BE2C (cell line): ENCODE measurements at regions not wholly inside any gene's neighbourhood (a gene's known extent, or its start where the extent isn't known, plus 50 kb on each side); places are given as distances from the start of the nearest gene placed in this dataset.

Experiments used
- DNase-seq: peaks from one replicate; pipeline ENCODE4 v3.0.0-alpha.2; 2020
- H3K27me3 ChIP-seq: fragments of 250-450 bp; sonication (Bioruptor Pico); 2 replicates; pipeline ENCODE4 v1.5.1; 2020; ENCODE audit warnings: mild to moderate bottlenecking
- H3K36me3 ChIP-seq: fragments of 250-450 bp; sonication (Bioruptor Pico); 2 replicates; pipeline ENCODE4 v1.5.1; 2020; ENCODE audit warnings: mild to moderate bottlenecking
- H3K4me1 ChIP-seq: fragments of 250-450 bp; sonication (Bioruptor Pico); 2 replicates; pipeline ENCODE4 v1.5.1; 2020
- H3K4me3 ChIP-seq: 2 replicates; pipeline ENCODE4 v1.5.1; 2011; ENCODE audit warnings: low read depth, low read length
- H3K9me3 ChIP-seq: fragments of 250-450 bp; sonication (Bioruptor Pico); 2 replicates; pipeline ENCODE4 v1.5.1; 2020
- TF ChIP-seq, protein P1 (sequence below): IDR thresholded peaks from 2 replicates; pipeline ENCODE4 v1.5.1; 2012; ENCODE audit warnings: mild to moderate bottlenecking, low read depth, low read length

GRCh38 chr6:33935439-33936080, 131.8 kb upstream of the MLN start:
- Histone ChIP-seq H3K27me3 (no peaks in the 10 kb centered on the region), H3K4me1 (no peaks in the 10 kb centered on the region), H3K4me3 (no peak overlapping the region), H3K9me3 (no peaks in the 10 kb centered on the region), H3K36me3 (no peaks in the 10 kb centered on the region)
- DNase-seq = peak; percentile 52
- TF ChIP-seq, protein P1, sequence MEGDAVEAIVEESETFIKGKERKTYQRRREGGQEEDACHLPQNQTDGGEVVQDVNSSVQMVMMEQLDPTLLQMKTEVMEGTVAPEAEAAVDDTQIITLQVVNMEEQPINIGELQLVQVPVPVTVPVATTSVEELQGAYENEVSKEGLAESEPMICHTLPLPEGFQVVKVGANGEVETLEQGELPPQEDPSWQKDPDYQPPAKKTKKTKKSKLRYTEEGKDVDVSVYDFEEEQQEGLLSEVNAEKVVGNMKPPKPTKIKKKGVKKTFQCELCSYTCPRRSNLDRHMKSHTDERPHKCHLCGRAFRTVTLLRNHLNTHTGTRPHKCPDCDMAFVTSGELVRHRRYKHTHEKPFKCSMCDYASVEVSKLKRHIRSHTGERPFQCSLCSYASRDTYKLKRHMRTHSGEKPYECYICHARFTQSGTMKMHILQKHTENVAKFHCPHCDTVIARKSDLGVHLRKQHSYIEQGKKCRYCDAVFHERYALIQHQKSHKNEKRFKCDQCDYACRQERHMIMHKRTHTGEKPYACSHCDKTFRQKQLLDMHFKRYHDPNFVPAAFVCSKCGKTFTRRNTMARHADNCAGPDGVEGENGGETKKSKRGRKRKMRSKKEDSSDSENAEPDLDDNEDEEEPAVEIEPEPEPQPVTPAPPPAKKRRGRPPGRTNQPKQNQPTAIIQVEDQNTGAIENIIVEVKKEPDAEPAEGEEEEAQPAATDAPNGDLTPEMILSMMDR = no peak

DNA sequence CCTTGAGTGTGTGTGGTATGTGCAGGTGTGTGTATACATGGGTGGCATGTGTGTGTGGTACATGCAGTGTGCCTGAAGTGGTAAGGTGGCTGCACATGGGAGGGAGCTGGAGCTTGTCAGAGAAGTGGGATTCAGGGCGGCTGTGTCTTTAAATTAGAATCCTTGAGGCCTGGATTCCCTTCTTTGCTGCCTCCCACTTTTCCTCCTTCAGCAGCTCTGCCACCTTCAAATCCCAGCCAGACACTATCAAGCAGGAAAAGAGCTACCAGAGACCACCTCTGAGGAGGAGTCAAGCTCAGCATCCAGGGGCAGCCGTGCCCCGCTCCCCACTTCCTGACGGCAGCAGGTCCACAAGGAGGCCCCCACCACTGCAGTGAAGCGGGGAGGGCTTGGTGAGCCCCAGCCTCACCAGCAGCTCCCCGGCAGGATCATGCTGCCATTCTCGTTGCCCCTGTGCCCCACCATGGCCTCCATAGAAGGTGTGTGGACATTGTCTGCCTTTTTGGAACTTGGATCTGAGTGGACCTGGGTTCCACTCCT, 131.0 kb upstream of the MLN start:
- DNase-seq = no peak
- Histone ChIP-seq H3K36me3 (no peaks in the 10 kb centered on the region), H3K4me3 (no peak overlapping the region), H3K4me1 (no peaks in the 10 kb centered on the region), H3K27me3 (no peaks in the 10 kb centered on the region), H3K9me3 (no peaks in the 10 kb centered on the region)
- TF ChIP-seq, protein P1 = no peak

DNA sequence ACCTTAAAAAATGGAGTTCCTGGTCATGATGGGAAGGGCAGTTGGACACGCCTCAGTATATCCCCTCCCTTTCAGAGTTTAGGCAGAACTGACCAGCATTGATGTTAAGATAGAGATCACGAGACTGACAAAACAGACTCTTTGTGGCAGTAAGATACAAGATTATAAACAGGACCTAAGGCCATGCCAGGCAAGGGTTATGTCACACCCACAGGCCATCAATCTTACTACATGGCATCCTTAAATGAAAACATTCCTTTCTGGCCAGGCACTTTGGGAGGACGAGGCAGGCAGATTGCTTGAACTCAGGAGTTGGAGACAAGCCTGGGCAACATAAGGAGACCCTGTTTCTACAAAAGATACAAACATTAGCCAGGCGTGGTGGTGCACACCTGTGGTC, 129.3 kb upstream of the MLN start:
- no peaks in the 10 kb centered on the region for H3K9me3 ChIP-seq
- TF ChIP-seq, protein P1 = no peak
- H3K27me3 ChIP-seq = no peaks in the 10 kb centered on the region
- DNase-seq = no peak
- H3K4me1 ChIP-seq = no peaks in the 10 kb centered on the region
- no peaks in the 10 kb centered on the region for H3K36me3 ChIP-seq
- H3K4me3 ChIP-seq = no peak overlapping the region

DNA sequence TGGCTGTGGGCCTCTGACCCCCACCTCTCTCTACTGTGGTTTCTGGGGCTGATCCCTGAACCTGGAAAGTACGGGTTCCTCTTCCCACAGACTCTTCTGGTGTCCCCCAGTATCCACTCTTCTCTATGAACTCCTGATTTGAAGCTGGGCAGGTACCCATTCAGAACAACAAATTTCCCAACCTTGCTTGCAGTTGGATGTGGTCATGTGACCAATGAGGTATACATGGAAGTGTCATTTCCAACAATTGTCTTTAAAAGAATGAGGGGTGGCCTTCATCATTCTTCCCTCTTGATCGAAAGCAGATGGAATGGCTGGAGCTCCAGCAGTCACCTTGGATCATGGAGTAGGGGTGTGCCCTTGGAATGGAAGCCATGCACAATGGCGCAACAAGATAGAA, 128.0 kb upstream of the MLN start:
- TF ChIP-seq, protein P1 = no peak
- Histone ChIP-seq H3K27me3 (no peaks in the 10 kb centered on the region), H3K4me3 (no peak overlapping the region), H3K4me1 (no peaks in the 10 kb centered on the region), H3K36me3 (no peaks in the 10 kb centered on the region), H3K9me3 (no peaks in the 10 kb centered on the region)
- DNase-seq = no peak

DNA sequence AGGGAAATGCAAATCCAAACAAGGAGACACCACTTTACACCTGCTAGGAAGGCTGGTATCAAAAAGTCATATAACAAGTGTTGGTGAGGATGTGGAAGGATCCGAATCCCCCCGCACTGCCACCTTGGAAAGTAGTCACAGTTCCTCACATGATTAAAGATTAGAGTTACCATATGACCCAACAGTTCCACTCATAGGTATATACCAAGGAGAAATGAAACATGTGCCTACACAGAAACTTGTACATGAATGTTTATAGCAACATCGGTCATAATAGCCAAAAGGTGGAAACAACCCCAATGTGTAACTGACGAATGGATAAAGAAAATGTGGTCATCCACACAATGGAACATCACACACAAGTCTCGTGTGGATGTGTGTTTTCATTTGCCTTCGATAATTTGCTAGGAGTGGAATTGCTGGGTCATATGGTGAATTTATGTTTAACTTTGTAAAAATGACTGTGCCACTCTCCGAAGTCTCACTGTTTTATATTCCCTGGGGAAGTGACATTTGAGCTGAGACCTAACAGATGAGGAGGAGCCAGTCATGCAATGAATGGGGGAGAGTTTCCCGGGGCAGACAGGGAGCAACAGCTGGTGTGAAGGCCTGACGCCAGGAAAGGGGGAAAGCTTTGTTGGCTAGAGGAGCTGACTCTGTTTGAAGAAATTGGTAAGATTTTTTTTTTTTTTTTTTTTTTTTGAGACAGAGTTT, 125.9 kb upstream of the MLN start:
- H3K27me3 ChIP-seq = no peaks in the 10 kb centered on the region
- DNase-seq = no peak
- TF ChIP-seq, protein P1 = no peak
- no peaks in the 10 kb centered on the region for H3K4me1 ChIP-seq
- H3K36me3 ChIP-seq = no peaks in the 10 kb centered on the region
- H3K4me3 ChIP-seq = no peak overlapping the region
- no peaks in the 10 kb centered on the region for H3K9me3 ChIP-seq

DNA sequence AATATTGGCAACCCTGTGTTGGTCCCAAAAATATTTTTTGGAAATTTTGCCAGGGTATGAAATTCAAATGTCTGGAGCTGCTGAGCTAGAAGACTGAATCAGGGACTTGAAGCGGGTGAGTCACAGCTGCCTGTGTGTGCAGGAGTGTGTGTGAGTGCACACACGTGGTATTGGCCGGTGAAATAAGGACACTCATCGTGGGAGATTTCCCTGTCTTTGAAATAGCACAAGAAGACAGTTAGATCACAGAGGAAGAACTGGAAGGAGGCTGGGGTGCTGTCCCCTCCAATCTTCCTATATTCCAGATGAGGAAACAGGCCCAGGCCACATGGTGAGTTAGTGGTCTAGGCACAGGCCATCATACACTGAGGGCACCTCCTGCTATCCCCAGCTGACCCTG, 123.8 kb upstream of the MLN start:
- Histone ChIP-seq H3K4me1 (no peaks in the 10 kb centered on the region), H3K9me3 (no peaks in the 10 kb centered on the region), H3K36me3 (no peaks in the 10 kb centered on the region), H3K4me3 (no peak overlapping the region), H3K27me3 (no peaks in the 10 kb centered on the region)
- DNase-seq = no peak
- TF ChIP-seq, protein P1 = no peak
